ENCODE measurements at regions not wholly inside any gene's neighbourhood (a gene's known extent, or its start where the extent isn't known, plus 50 kb on each side); places are given as distances from the start of the nearest gene placed in this dataset.

- H3K36me3 Mint-ChIP-seq = no peaks in the 10 kb centered on the region
- H3K27me3 Mint-ChIP-seq (ENCODE audit: low read depth in 2 of 2) = peaks cover 0 to 11% of the 10 kb centered on the region in 2 donors
- DNase-seq (no peak), ATAC-seq (no peak)
- no peaks in the 10 kb centered on the region for H3K9me3 ChIP-seq (ENCODE audit: control insufficient read depth, insufficient read depth, low read length)
- 89% methylated on average over 14 of the region's 15 CpGs for WGBS (ENCODE audit: insufficient coverage)
- H3K4me3 ChIP-seq (ENCODE audit: low read length) = no peak overlapping the region
- peak overlapping the region in 1 of 2 donors; percentile 57 for H3K27ac Mint-ChIP-seq
- peaks cover 62 to 66% of the 10 kb centered on the region in 2 donors for H3K4me1 Mint-ChIP-seq
- H3K36me3 ChIP-seq (ENCODE audit: control insufficient read depth, insufficient read depth, low read length) = no peaks in the 10 kb centered on the region
- H3K9me3 Mint-ChIP-seq = no peaks in the 10 kb centered on the region
- H3K4me1 ChIP-seq (ENCODE audit: control insufficient read depth, insufficient read depth, low read length) = peaks cover 22% of the 10 kb centered on the region
- no peak for TF ChIP-seq CTCF (IDR thresholded peaks at IDR 0.05)
- no peak overlapping the region for H3K27ac ChIP-seq (ENCODE audit: low read length)
- peak overlapping the region; percentile 58 for H3K4me3 Mint-ChIP-seq
- H3K27me3 ChIP-seq (ENCODE audit: control insufficient read depth, insufficient read depth, low read length) = no peaks in the 10 kb centered on the region
- intact Hi-C loops (cut with micrococcal nuclease) = no loop called here
These were observed 164.8 kb upstream of the GGTLC1 start for GRCh38 chr20:24153101-24154040.

- no peak for ATAC-seq
- no peaks in the 10 kb centered on the region for H3K27me3 ChIP-seq (ENCODE audit: control insufficient read depth, insufficient read depth, low read length)
- no peak overlapping the region for H3K27ac Mint-ChIP-seq
- 89% methylated on average over 6 of the region's 6 CpGs for WGBS (ENCODE audit: insufficient coverage)
- no peaks in the 10 kb centered on the region for H3K9me3 Mint-ChIP-seq
- H3K4me3 ChIP-seq (ENCODE audit: low read length) = no peak overlapping the region
- H3K27me3 Mint-ChIP-seq (ENCODE audit: low read depth in 2 of 2) = peaks cover 0 to 11% of the 10 kb centered on the region in 2 donors
- H3K36me3 Mint-ChIP-seq = no peaks in the 10 kb centered on the region
- no peaks in the 10 kb centered on the region for H3K36me3 ChIP-seq (ENCODE audit: control insufficient read depth, insufficient read depth, low read length)
- peaks cover 28% of the 10 kb centered on the region for H3K4me1 ChIP-seq (ENCODE audit: control insufficient read depth, insufficient read depth, low read length)
- peaks cover 60 to 66% of the 10 kb centered on the region in 2 donors for H3K4me1 Mint-ChIP-seq
- no peak overlapping the region for H3K27ac ChIP-seq (ENCODE audit: low read length)
- TF ChIP-seq CTCF (IDR thresholded peaks at IDR 0.05) = no peak
- no peak overlapping the region for H3K4me3 Mint-ChIP-seq
- H3K9me3 ChIP-seq (ENCODE audit: control insufficient read depth, insufficient read depth, low read length) = no peaks in the 10 kb centered on the region
- intact Hi-C loops (cut with micrococcal nuclease) = no loop called here
- no peak for DNase-seq
These were observed 163.2 kb upstream of the GGTLC1 start for GRCh38 chr20:24151621-24152294.

DNA sequence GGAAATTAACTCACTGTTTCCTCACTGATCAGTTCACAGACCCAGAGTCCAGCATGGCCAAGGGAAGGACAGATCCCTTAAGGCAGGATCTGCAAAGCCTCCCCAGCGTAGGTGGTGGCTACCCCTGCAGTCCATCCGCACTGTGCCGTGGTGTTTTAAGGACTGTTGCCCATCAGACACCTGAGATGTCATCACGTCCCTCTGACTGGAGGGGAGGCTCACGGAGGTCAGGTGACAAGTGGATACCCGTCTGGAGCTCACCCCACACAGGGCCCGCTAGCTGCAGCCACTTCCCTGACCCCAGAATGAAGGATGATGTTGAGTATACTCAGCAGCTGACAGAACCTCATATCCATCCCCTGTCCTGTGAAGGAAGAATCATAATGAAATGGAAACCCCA, 161.8 kb upstream of the GGTLC1 start:
- Mint-ChIP-seq H3K27ac (peak overlapping the region; percentile 87 to 98), H3K27me3 (ENCODE audit: low read depth in 2 of 2) (peaks cover 0 to 11% of the 10 kb centered on the region in 2 donors), H3K4me1 (peaks cover 69 to 73% of the 10 kb centered on the region in 2 donors), H3K36me3 (no peaks in the 10 kb centered on the region), H3K4me3 (no peak overlapping the region), H3K9me3 (no peaks in the 10 kb centered on the region)
- Histone ChIP-seq H3K4me1 (ENCODE audit: control insufficient read depth, insufficient read depth, low read length) (peaks cover 34% of the 10 kb centered on the region), H3K27ac (ENCODE audit: low read length) (no peak overlapping the region), H3K36me3 (ENCODE audit: control insufficient read depth, insufficient read depth, low read length) (no peaks in the 10 kb centered on the region), H3K9me3 (ENCODE audit: control insufficient read depth, insufficient read depth, low read length) (no peaks in the 10 kb centered on the region), H3K27me3 (ENCODE audit: control insufficient read depth, insufficient read depth, low read length) (no peaks in the 10 kb centered on the region), H3K4me3 (ENCODE audit: low read length) (no peak overlapping the region)
- 92% methylated on average over 7 of the region's 7 CpGs for WGBS (ENCODE audit: insufficient coverage)
- intact Hi-C loops (cut with micrococcal nuclease) = no loop called here
- ATAC-seq (no peak), DNase-seq (no peak)
- TF ChIP-seq CTCF (IDR thresholded peaks at IDR 0.05) = no peak
